Vagina (tissue), 2 donors: ENCODE measurements at regions not wholly inside any gene's neighbourhood (a gene's known extent, or its start where the extent isn't known, plus 50 kb on each side); places are given as distances from the start of the nearest gene placed in this dataset.

Source experiments
- CTCF ChIP-seq, 3 experiments: fragments of 450-650 bp in 2 of 3; fragments of 200-600 bp in 1 of 3; sonication (generic) in 1 of 3; IDR thresholded peaks; one replicate each; pipeline ENCODE4 v1.5.1; 2017 to 2019; ENCODE audit warnings: antibody characterized with exemption in 3 of 3, mild to moderate bottlenecking in 2 of 3, moderate library complexity in 2 of 3
- POLR2A ChIP-seq, 2 donors: fragments of 450-650 bp; IDR thresholded peaks; one replicate each; pipeline ENCODE4 v1.6.1; 2017; ENCODE audit warnings: antibody characterized with exemption in 2 of 2, mild to moderate bottlenecking in 2 of 2, moderate library complexity in 2 of 2
- POLR2AphosphoS5 ChIP-seq, 2 donors: sonication (generic); formaldehyde crosslinking; IDR thresholded peaks; one replicate each; pipeline ENCODE4 v1.9.0; 2017; ENCODE audit warnings: antibody characterized with exemption in 2 of 2, mild to moderate bottlenecking in 2 of 2, low read depth in 1 of 2; ENCODE audit not compliant: insufficient read depth in 1 of 2

- TF ChIP-seq CTCF (IDR thresholded peaks at IDR 0.05) (no peak), POLR2A (IDR thresholded peaks at IDR 0.05) (no peak), POLR2AphosphoS5 (IDR thresholded peaks at IDR 0.05; ENCODE audit: insufficient read depth in 1 of 2, low read depth in 1 of 2) (no peak)
Measured at GRCh38 chr7:69395061-69395714, 203.1 kb upstream of the AUTS2 start.
